C4-2B (cell line): ENCODE measurements at regions not wholly inside any gene's neighbourhood (a gene's known extent, or its start where the extent isn't known, plus 50 kb on each side); places are given as distances from the start of the nearest gene placed in this dataset.

ENCODE experiments used
- CTCF ChIP-seq: fragments of 450-650 bp; conservative IDR thresholded peaks from 2 replicates; pipeline ENCODE4 v1.5.1; 2017; ENCODE audit warnings: mild to moderate bottlenecking
- ZFX ChIP-seq: fragments of 450-650 bp; IDR thresholded peaks from 2 replicates; pipeline ENCODE4 v1.6.1; 2017

- TF ChIP-seq CTCF (no peak), ZFX (no peak)
These were observed 56.4 kb upstream of the FANCC start for GRCh38 chr9:95373782-95374487.
